ENCODE measurements at regions not wholly inside any gene's neighbourhood (a gene's known extent, or its start where the extent isn't known, plus 50 kb on each side); places are given as distances from the start of the nearest gene placed in this dataset.

DNA sequence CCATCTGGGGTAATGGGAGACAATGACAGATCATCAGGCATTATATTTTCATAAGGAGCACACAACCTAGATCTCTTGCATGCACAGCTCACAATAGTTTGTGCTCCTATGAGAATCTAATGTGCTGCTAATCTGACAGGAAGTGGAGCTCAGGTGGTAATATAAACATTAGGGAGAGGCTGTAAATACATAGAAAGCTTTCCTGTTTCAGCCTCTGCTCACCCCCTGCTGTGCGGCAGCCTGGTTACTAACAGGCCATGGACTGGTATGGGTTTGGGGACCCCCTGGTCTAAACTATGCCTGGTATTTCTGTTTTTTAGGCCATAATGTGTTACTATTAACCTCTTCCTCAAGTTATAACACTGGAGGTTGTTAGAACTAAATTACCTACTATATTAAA lies 1373.7 kb downstream of the LRFN5 start:
- TF ChIP-seq, protein P1, sequence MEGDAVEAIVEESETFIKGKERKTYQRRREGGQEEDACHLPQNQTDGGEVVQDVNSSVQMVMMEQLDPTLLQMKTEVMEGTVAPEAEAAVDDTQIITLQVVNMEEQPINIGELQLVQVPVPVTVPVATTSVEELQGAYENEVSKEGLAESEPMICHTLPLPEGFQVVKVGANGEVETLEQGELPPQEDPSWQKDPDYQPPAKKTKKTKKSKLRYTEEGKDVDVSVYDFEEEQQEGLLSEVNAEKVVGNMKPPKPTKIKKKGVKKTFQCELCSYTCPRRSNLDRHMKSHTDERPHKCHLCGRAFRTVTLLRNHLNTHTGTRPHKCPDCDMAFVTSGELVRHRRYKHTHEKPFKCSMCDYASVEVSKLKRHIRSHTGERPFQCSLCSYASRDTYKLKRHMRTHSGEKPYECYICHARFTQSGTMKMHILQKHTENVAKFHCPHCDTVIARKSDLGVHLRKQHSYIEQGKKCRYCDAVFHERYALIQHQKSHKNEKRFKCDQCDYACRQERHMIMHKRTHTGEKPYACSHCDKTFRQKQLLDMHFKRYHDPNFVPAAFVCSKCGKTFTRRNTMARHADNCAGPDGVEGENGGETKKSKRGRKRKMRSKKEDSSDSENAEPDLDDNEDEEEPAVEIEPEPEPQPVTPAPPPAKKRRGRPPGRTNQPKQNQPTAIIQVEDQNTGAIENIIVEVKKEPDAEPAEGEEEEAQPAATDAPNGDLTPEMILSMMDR (IDR thresholded peaks at IDR 0.05; ENCODE audit: low read depth, low read length, poor library complexity, severe bottlenecking), result no peak
- no peak for TF ChIP-seq EZH2phosphoT487 (IDR thresholded peaks at IDR 0.05; ENCODE audit: borderline replicate concordance, low read length)
